PC-3 (cell line): ENCODE measurements at regions not wholly inside any gene's neighbourhood (a gene's known extent, or its start where the extent isn't known, plus 50 kb on each side); places are given as distances from the start of the nearest gene placed in this dataset.

ENCODE experiments used
- ATAC-seq: fragments of 200-7000 bp; cut with Tn5 transposase; 2 replicates; pipeline ENCODE4 v1.9.1; 2020; ENCODE audit warnings: mild to moderate bottlenecking, moderate library complexity
- BruUV-seq: library from RNA; stranded (reverse); fragments of 400-500 nt; replicated peaks from 2 replicates; lab custom pipeline; 2021; lab: Mats Ljungman, UMichigan
- CTCF ChIA-PET: fragments of 300-600 bp; sonication (Branson Sonifier 250); formaldehyde crosslinking; loops from one replicate; lab custom pipeline; 2022; ENCODE audit warnings: antibody characterized with exemption; lab: Charles Lee
- POLR2A ChIA-PET: fragments of 300-600 bp; sonication (Branson Sonifier 250); formaldehyde crosslinking; loops from one replicate; lab custom pipeline; 2022; ENCODE audit warnings: antibody characterized with exemption; ENCODE audit not compliant: unreplicated experiment; lab: Charles Lee
- DNase-seq: peaks from one replicate; pipeline ENCODE4 v3.0.0-alpha.2; 2015
- H2AFZ ChIP-seq: fragments of 300-600 bp; sonication (generic); 2 replicates; pipeline ENCODE4 v1.6.0; 2016; ENCODE audit warnings: antibody characterized with exemption, low read length
- H3F3A ChIP-seq: fragments of 300-600 bp; sonication (generic); one replicate; pipeline ENCODE4 v1.6.0; 2017; ENCODE audit warnings: antibody characterized with exemption, low read length, control low read depth, mild to moderate bottlenecking; ENCODE audit not compliant: unreplicated experiment
- H3K27ac ChIP-seq: fragments of 300-600 bp; sonication (generic); 2 replicates; pipeline ENCODE4 v1.5.1; 2016; ENCODE audit warnings: mild to moderate bottlenecking, low read length
- H3K27me3 ChIP-seq: fragments of 300-600 bp; sonication (generic); 2 replicates; pipeline ENCODE4 v1.6.1; 2016; ENCODE audit warnings: low read length, mixed read lengths
- H3K36me3 ChIP-seq: fragments of 300-600 bp; sonication (generic); 2 replicates; pipeline ENCODE4 v1.6.1; 2016; ENCODE audit warnings: low read depth, mixed run types, low read length, mixed read lengths
- H3K4me1 ChIP-seq: fragments of 300-600 bp; sonication (generic); 2 replicates; pipeline ENCODE4 v1.5.1; 2016; ENCODE audit warnings: low read length; ENCODE audit not compliant: insufficient read depth
- H3K4me2 ChIP-seq: fragments of 300-600 bp; sonication (generic); 2 replicates; pipeline ENCODE4 v1.6.0; 2016; ENCODE audit warnings: low read length
- H3K4me3 ChIP-seq: fragments of 300-600 bp; sonication (generic); 2 replicates; pipeline ENCODE4 v1.5.1; 2016; ENCODE audit warnings: mild to moderate bottlenecking, low read length, mixed read lengths
- H3K79me2 ChIP-seq: fragments of 300-600 bp; sonication (generic); 2 replicates; pipeline ENCODE4 v1.6.1; 2017; ENCODE audit warnings: low read length, mixed read lengths
- H3K9ac ChIP-seq: fragments of 300-600 bp; sonication (generic); 2 replicates; pipeline ENCODE4 v1.6.0; 2016; ENCODE audit warnings: mild to moderate bottlenecking, low read length
- H3K9me2 ChIP-seq: fragments of 300-600 bp; sonication (generic); replicated peaks from 2 replicates; pipeline ENCODE4 v1.6.1; 2016; ENCODE audit warnings: mixed run types, low read length, mixed read lengths
- H3K9me3 ChIP-seq: fragments of 300-600 bp; sonication (generic); 2 replicates; pipeline ENCODE4 v1.6.1; 2016; ENCODE audit warnings: low read length, mixed read lengths
- H4K20me1 ChIP-seq: fragments of 300-600 bp; sonication (generic); 2 replicates; pipeline ENCODE4 v1.6.1; 2016; ENCODE audit warnings: low read length, mixed read lengths
- CTCF ChIP-seq: fragments of 300-600 bp; sonication (generic); conservative IDR thresholded peaks from 2 replicates; pipeline ENCODE4 v1.5.1; 2017; ENCODE audit warnings: antibody characterized with exemption, low read depth, mild to moderate bottlenecking, low read length
- EZH2 ChIP-seq: fragments of 300-600 bp; sonication (generic); IDR thresholded peaks from one replicate; pipeline ENCODE4 v1.6.1; 2017; ENCODE audit warnings: antibody characterized with exemption, mild to moderate bottlenecking, low read length; ENCODE audit not compliant: unreplicated experiment
- EZH2phosphoT487 ChIP-seq: fragments of 300-600 bp; sonication (generic); IDR thresholded peaks from 2 replicates; pipeline ENCODE4 v1.6.1; 2018; ENCODE audit warnings: mild to moderate bottlenecking, antibody characterized with exemption, low read length, borderline replicate concordance
- intact Hi-C: fragments of 100-400 bp; cut with micrococcal nuclease; formaldehyde crosslinking; loops from 2 replicates; pipeline ENCODE4 v1.9.0; 2023

GRCh38 chr5:17384181-17384580 lies 113.8 kb upstream of the TAF11L2 start:
- CTCF ChIA-PET: no interaction called here
- Histone ChIP-seq H3K27ac (no peak overlapping the region), H2AFZ (no peak overlapping the region), H3K9ac (no peak overlapping the region), H3K36me3 (no peaks in the 10 kb centered on the region), H3K4me1 (peaks cover 20% of the 10 kb centered on the region), H3K9me2 (no peaks in the 10 kb centered on the region), H3K79me2 (no peaks in the 10 kb centered on the region), H3K4me2 (no peak overlapping the region), H3F3A (no peaks in the 10 kb centered on the region), H3K9me3 (no peaks in the 10 kb centered on the region), H4K20me1 (no peaks in the 10 kb centered on the region), H3K27me3 (no peaks in the 10 kb centered on the region), H3K4me3 (no peak overlapping the region)
- no TSS peak for BruUV-seq
- POLR2A ChIA-PET: no interaction called here
- no peak for DNase-seq
- ATAC-seq: no peak
- intact Hi-C loops: no loop called here
- TF ChIP-seq EZH2phosphoT487: no peak
- no peak for TF ChIP-seq EZH2
- TF ChIP-seq CTCF: no peak

GRCh38 chr5:17388717-17389116 lies 109.3 kb upstream of the TAF11L2 start:
- ChIA-PET POLR2A (no interaction called here), CTCF (no interaction called here)
- BruUV-seq: no TSS peak

GRCh38 chr5:17394086-17394485 lies 103.9 kb upstream of the TAF11L2 start:
- POLR2A ChIA-PET: no interaction called here
- no peak overlapping the region for H3K27ac ChIP-seq

More at GRCh38 chr5:17388717-17389116, 109.3 kb upstream of the TAF11L2 start:
- ATAC-seq: no peak
- Histone ChIP-seq H3K27me3 (no peaks in the 10 kb centered on the region), H2AFZ (no peak overlapping the region), H3K27ac (no peak overlapping the region), H3K9me3 (no peaks in the 10 kb centered on the region), H3K79me2 (no peaks in the 10 kb centered on the region), H3K9ac (no peak overlapping the region), H3K9me2 (no peaks in the 10 kb centered on the region), H3F3A (no peaks in the 10 kb centered on the region), H4K20me1 (no peaks in the 10 kb centered on the region), H3K4me2 (no peak overlapping the region), H3K4me3 (no peak overlapping the region), H3K4me1 (no peaks in the 10 kb centered on the region), H3K36me3 (no peaks in the 10 kb centered on the region)
- no peak for DNase-seq
- TF ChIP-seq CTCF (no peak), EZH2phosphoT487 (no peak), EZH2 (no peak)
- intact Hi-C loops: no loop called here

More at GRCh38 chr5:17394086-17394485, 103.9 kb upstream of the TAF11L2 start:
- no peak overlapping the region for H2AFZ ChIP-seq
- H3K79me2 ChIP-seq: no peaks in the 10 kb centered on the region
- no peak for TF ChIP-seq CTCF
- no peak for TF ChIP-seq EZH2
- TF ChIP-seq EZH2phosphoT487: no peak
- DNase-seq (no peak), ATAC-seq (no peak)
- no peak overlapping the region for H3K9ac ChIP-seq
- no peaks in the 10 kb centered on the region for H4K20me1 ChIP-seq
- intact Hi-C loops: no loop called here
- H3K4me2 ChIP-seq: no peak overlapping the region
- no peaks in the 10 kb centered on the region for H3K9me3 ChIP-seq
- H3K4me1 ChIP-seq: peaks cover 15% of the 10 kb centered on the region
- CTCF ChIA-PET: no interaction called here
- no peaks in the 10 kb centered on the region for H3K27me3 ChIP-seq
- BruUV-seq: no TSS peak
- H3K9me2 ChIP-seq: no peaks in the 10 kb centered on the region
- H3F3A ChIP-seq: no peaks in the 10 kb centered on the region
- no peaks in the 10 kb centered on the region for H3K36me3 ChIP-seq
- no peak overlapping the region for H3K4me3 ChIP-seq
